Endothelial cell of umbilical vein (primary cell): ENCODE measurements at regions not wholly inside any gene's neighbourhood (a gene's known extent, or its start where the extent isn't known, plus 50 kb on each side); places are given as distances from the start of the nearest gene placed in this dataset.

Experiments
- BruUV-seq: library from RNA; stranded (reverse); fragments of 400-500 nt; replicated peaks from 2 replicates; lab custom pipeline; 2021; lab: Mats Ljungman, UMichigan
- CTCF ChIA-PET: fragments of 300-600, 350-600 bp; sonication (Branson Sonifier 250); formaldehyde crosslinking; loops from one replicate; lab custom pipeline; 2021; ENCODE audit warnings: antibody characterized with exemption, inconsistent platforms; lab: Charles Lee
- POLR2A ChIA-PET: fragments of 300-600, 350-600 bp; sonication (Branson Sonifier 250); formaldehyde crosslinking; loops from one replicate; lab custom pipeline; 2021; ENCODE audit warnings: antibody characterized with exemption, inconsistent platforms; lab: Charles Lee
- DNase-seq: peaks from one replicate; pipeline ENCODE4 v3.0.0-alpha.2; 2011; ENCODE audit warnings: low read depth, low spot score
- FAIRE-seq: peaks from 2 replicates; lab custom pipeline; 2011; peaks lifted over from hg19 to GRCh38; lab: Jason Lieb, UNC
- H2AFZ ChIP-seq: 2 replicates; pipeline ENCODE4 v1.6.0; 2012; ENCODE audit warnings: low read depth, low read length, control low read depth, inconsistent platforms
- H3K27ac ChIP-seq: 2 replicates; pipeline ENCODE4 v1.5.1; 2011; ENCODE audit warnings: low read depth, mild to moderate bottlenecking, control low read depth, low read length, moderate library complexity; ENCODE audit not compliant: insufficient read depth
- H3K27me3 ChIP-seq, 2 experiments: 2 replicates each; pipeline versions ENCODE4 v1.6.0 to v1.6.1; 2011; ENCODE audit warnings: low read length in 2 of 2, mixed read lengths in 1 of 2; ENCODE audit not compliant: control insufficient read depth in 2 of 2, insufficient read depth in 2 of 2
- H3K36me3 ChIP-seq, 2 experiments: 2 replicates in 1 of 2; 3 replicates in 1 of 2; pipeline ENCODE4 v1.5.1; 2011; ENCODE audit warnings: low read length in 2 of 2, mild to moderate bottlenecking in 1 of 2, moderate library complexity in 1 of 2; ENCODE audit not compliant: control insufficient read depth in 2 of 2, insufficient read depth in 2 of 2; ENCODE audit errors: extremely low read depth in 1 of 2
- H3K4me1 ChIP-seq: 3 replicates; pipeline ENCODE4 v1.5.1; 2011; ENCODE audit warnings: mild to moderate bottlenecking, low read length; ENCODE audit not compliant: control insufficient read depth, insufficient read depth; ENCODE audit errors: extremely low read depth
- H3K4me2 ChIP-seq: 2 replicates; pipeline ENCODE4 v1.6.1; 2011; ENCODE audit warnings: low read length, control low read depth, mixed read lengths; ENCODE audit not compliant: insufficient read depth
- H3K4me3 ChIP-seq, 3 experiments: fragments of 200-600 bp in 1 of 3; sonication (generic), shearing (Covaris generic) in 1 of 3; replicated peaks in 1 of 3; 2 replicates each; pipeline ENCODE4 v1.5.1; 2011 to 2016; ENCODE audit warnings: control low read depth in 3 of 3, low read length in 3 of 3, mild to moderate bottlenecking in 2 of 3, inconsistent platforms in 1 of 3, low read depth in 1 of 3, moderate library complexity in 1 of 3; ENCODE audit not compliant: insufficient read depth in 1 of 3
- H3K79me2 ChIP-seq: 2 replicates; pipeline ENCODE4 v1.6.0; 2012; ENCODE audit warnings: low read length, inconsistent platforms; ENCODE audit not compliant: control insufficient read depth, insufficient read depth
- H3K9ac ChIP-seq: replicated peaks from 2 replicates; pipeline ENCODE3; 2011; ENCODE audit warnings: low read length, control low read depth; ENCODE audit not compliant: insufficient read depth; ENCODE audit errors: extremely low read depth
- H3K9me1 ChIP-seq: replicated peaks from 3 replicates; pipeline ENCODE4 v1.6.0; 2011; ENCODE audit warnings: mild to moderate bottlenecking, low read length; ENCODE audit not compliant: control insufficient read depth, insufficient read depth; ENCODE audit errors: extremely low read depth
- H3K9me3 ChIP-seq: replicated peaks from 2 replicates; pipeline ENCODE4 v1.5.1; 2012; ENCODE audit warnings: low read length, inconsistent platforms; ENCODE audit not compliant: control insufficient read depth, insufficient read depth
- H4K20me1 ChIP-seq: replicated peaks from 2 replicates; pipeline ENCODE3; 2011; ENCODE audit warnings: mild to moderate bottlenecking, low read length; ENCODE audit not compliant: control insufficient read depth, insufficient read depth; ENCODE audit errors: extremely low read depth
- EZH2 ChIP-seq: IDR thresholded peaks from 2 replicates; pipeline ENCODE4 v1.6.1; 2012; ENCODE audit warnings: borderline replicate concordance, low read depth, mild to moderate bottlenecking, moderate library complexity, low read length, inconsistent platforms; ENCODE audit not compliant: severe bottlenecking
- FOS ChIP-seq: IDR thresholded peaks from 2 replicates; pipeline ENCODE4 v1.6.1; 2011; ENCODE audit warnings: mild to moderate bottlenecking, low read length, moderate library complexity, borderline replicate concordance; ENCODE audit not compliant: insufficient read depth
- GATA2 ChIP-seq: IDR thresholded peaks from 2 replicates; pipeline ENCODE4 v1.7.0; 2011; ENCODE audit warnings: low read depth, mild to moderate bottlenecking, moderate library complexity, mixed read lengths, low read length; ENCODE audit not compliant: insufficient read length, insufficient read depth
- JUN ChIP-seq: IDR thresholded peaks from 2 replicates; pipeline ENCODE4 v1.6.1; 2011; ENCODE audit warnings: borderline replicate concordance, low read depth; ENCODE audit not compliant: insufficient read length, insufficient read depth
- MYC ChIP-seq: IDR thresholded peaks from one replicate; pipeline ENCODE4 v1.6.1; 2011; ENCODE audit warnings: mild to moderate bottlenecking, low read depth, low read length
- POLR2A ChIP-seq: IDR thresholded peaks from 2 replicates; pipeline ENCODE4 v1.6.1; 2012; ENCODE audit warnings: low read depth, mild to moderate bottlenecking, control low read depth, low read length
- POLR2AphosphoS5 ChIP-seq: IDR thresholded peaks from 2 replicates; pipeline ENCODE4 v1.6.1; 2012; ENCODE audit warnings: low read depth, mild to moderate bottlenecking, control low read depth, low read length, moderate library complexity; ENCODE audit not compliant: insufficient read depth
- dilution Hi-C: fragments of 300-500 bp; cut with MboI; formaldehyde crosslinking; loops from one replicate; pipeline ENCODE4 v1.15.0; 2019; ENCODE audit warnings: low sequenced_read_pairs; ENCODE audit not compliant: extremely low pct_ligation_motif_present
- intact Hi-C: fragments of 100-400 bp; cut with micrococcal nuclease; formaldehyde crosslinking; loops from one replicate; pipeline ENCODE4 v1.10.0; 2022
- TF ChIP-seq, protein P1 (sequence below): IDR thresholded peaks from 2 replicates; pipeline ENCODE4 v1.6.1; 2011; ENCODE audit not compliant: insufficient read depth, insufficient read length
- TF ChIP-seq, protein P2 (sequence below), 2 donors: IDR thresholded peaks; 1 replicate in 1 of 2; 2 replicates in 1 of 2; pipeline ENCODE4 v1.5.1; 2011; ENCODE audit warnings: low read length in 2 of 2, mild to moderate bottlenecking in 2 of 2, moderate library complexity in 2 of 2, control low read depth in 1 of 2, inconsistent platforms in 1 of 2, low read depth in 1 of 2; ENCODE audit not compliant: insufficient read depth in 1 of 2; ENCODE audit errors: extremely low read depth in 1 of 2

DNA sequence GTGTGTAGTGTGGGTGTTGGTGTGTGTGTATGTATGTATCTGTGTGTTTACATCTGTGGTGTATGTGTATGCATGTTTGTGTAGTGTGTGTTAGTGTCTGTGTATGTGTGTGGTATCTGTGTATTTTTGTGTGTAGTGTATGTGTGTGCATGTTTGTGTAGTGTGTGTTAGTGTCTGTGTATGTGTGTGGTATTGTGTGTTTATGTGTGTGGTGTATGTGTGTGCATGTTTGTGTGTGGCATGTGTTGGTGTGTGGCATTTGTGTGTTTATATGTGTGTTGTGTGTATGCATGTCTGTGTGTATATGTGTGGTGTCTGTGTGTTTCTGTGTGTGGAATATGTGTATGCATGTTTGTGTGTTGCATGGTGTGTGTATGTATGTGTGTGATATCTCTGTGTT, 96.4 kb downstream of the CMPK2 start:
- H3K36me3 ChIP-seq = no peaks in the 10 kb centered on the region
- H3K27me3 ChIP-seq = no peaks in the 10 kb centered on the region
- H3K9me1 ChIP-seq = no peaks in the 10 kb centered on the region
- H3K9ac ChIP-seq = no peak overlapping the region
- H3K4me3 ChIP-seq = no peak overlapping the region
- ChIA-PET POLR2A (no interaction called here), CTCF (no interaction called here)
- no peak overlapping the region for H3K27ac ChIP-seq
- no peaks in the 10 kb centered on the region for H3K79me2 ChIP-seq
- H4K20me1 ChIP-seq = no peaks in the 10 kb centered on the region
- FAIRE-seq (no peak), DNase-seq (no peak)
- no peak overlapping the region for H3K4me2 ChIP-seq
- TF ChIP-seq, protein P1, sequence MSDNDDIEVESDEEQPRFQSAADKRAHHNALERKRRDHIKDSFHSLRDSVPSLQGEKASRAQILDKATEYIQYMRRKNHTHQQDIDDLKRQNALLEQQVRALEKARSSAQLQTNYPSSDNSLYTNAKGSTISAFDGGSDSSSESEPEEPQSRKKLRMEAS = no peak
- no peak for TF ChIP-seq JUN
- no peak for TF ChIP-seq GATA2
- TF ChIP-seq POLR2AphosphoS5 = no peak
- TF ChIP-seq POLR2A = no peak
- TF ChIP-seq EZH2 = no peak
- no peak for TF ChIP-seq MYC
- TF ChIP-seq, protein P2, sequence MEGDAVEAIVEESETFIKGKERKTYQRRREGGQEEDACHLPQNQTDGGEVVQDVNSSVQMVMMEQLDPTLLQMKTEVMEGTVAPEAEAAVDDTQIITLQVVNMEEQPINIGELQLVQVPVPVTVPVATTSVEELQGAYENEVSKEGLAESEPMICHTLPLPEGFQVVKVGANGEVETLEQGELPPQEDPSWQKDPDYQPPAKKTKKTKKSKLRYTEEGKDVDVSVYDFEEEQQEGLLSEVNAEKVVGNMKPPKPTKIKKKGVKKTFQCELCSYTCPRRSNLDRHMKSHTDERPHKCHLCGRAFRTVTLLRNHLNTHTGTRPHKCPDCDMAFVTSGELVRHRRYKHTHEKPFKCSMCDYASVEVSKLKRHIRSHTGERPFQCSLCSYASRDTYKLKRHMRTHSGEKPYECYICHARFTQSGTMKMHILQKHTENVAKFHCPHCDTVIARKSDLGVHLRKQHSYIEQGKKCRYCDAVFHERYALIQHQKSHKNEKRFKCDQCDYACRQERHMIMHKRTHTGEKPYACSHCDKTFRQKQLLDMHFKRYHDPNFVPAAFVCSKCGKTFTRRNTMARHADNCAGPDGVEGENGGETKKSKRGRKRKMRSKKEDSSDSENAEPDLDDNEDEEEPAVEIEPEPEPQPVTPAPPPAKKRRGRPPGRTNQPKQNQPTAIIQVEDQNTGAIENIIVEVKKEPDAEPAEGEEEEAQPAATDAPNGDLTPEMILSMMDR (IDR thresholded peaks at IDR 0.05; ENCODE audit: extremely low read depth in 1 of 2, insufficient read depth in 1 of 2, low read depth in 1 of 2, low read length in 2 of 2) = no peak
- TF ChIP-seq FOS = no peak
- intact Hi-C loops = no loop called here
- H2AFZ ChIP-seq = no peak overlapping the region
- H3K9me3 ChIP-seq = no peaks in the 10 kb centered on the region
- dilution Hi-C loops = no loop called here
- BruUV-seq = no TSS peak
- no peaks in the 10 kb centered on the region for H3K4me1 ChIP-seq
